ENCODE measurements at regions not wholly inside any gene's neighbourhood (a gene's known extent, or its start where the extent isn't known, plus 50 kb on each side); places are given as distances from the start of the nearest gene placed in this dataset.

- peaks cover 3% of the 10 kb centered on the region for H3K27me3 Mint-ChIP-seq (ENCODE audit: unreplicated experiment)
- DNase-seq, result no peak
- H3K4me3 Mint-ChIP-seq (ENCODE audit: unreplicated experiment), result no peak overlapping the region
- H3K36me3 Mint-ChIP-seq (ENCODE audit: unreplicated experiment), result no peaks in the 10 kb centered on the region
- no peaks in the 10 kb centered on the region for H3K4me1 Mint-ChIP-seq (ENCODE audit: low read depth, unreplicated experiment)
- no peak overlapping the region for H3K27ac Mint-ChIP-seq (ENCODE audit: unreplicated experiment)
- no peak for TF ChIP-seq CTCF (IDR thresholded peaks at IDR 0.05; ENCODE audit: partially characterized antibody, unreplicated experiment)
- H3K9me3 Mint-ChIP-seq (ENCODE audit: unreplicated experiment), result no peaks in the 10 kb centered on the region
These were observed 814.0 kb downstream of the KCNT2 start for GRCh38 chr1:195794225-195794624.

DNA sequence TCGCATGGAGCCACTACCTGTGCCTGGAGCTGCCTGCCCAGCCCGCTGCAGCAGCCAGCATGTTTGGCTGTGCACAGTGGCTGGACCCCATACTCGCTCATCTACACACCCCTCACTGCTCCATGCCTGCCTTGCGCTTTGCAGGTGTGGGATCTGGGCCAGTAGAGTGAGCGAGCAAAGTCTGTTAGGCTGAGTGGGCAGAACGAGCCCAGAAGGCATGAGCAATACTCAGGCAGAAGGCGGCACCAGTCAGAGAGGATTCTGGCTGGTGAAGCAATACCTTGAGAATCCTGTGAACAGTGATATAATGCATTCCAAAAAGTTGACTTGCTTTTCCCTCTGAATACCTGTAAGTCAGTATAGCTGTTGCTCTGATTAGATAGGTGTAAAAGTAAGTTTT, 816.4 kb downstream of the KCNT2 start:
- Mint-ChIP-seq H3K27ac (ENCODE audit: unreplicated experiment) (no peak overlapping the region), H3K4me3 (ENCODE audit: unreplicated experiment) (no peak overlapping the region), H3K9me3 (ENCODE audit: unreplicated experiment) (no peaks in the 10 kb centered on the region), H3K4me1 (ENCODE audit: low read depth, unreplicated experiment) (no peaks in the 10 kb centered on the region), H3K27me3 (ENCODE audit: unreplicated experiment) (peaks cover 3% of the 10 kb centered on the region), H3K36me3 (ENCODE audit: unreplicated experiment) (no peaks in the 10 kb centered on the region)
- no peak for TF ChIP-seq CTCF (IDR thresholded peaks at IDR 0.05; ENCODE audit: partially characterized antibody, unreplicated experiment)
- DNase-seq, result no peak

DNA sequence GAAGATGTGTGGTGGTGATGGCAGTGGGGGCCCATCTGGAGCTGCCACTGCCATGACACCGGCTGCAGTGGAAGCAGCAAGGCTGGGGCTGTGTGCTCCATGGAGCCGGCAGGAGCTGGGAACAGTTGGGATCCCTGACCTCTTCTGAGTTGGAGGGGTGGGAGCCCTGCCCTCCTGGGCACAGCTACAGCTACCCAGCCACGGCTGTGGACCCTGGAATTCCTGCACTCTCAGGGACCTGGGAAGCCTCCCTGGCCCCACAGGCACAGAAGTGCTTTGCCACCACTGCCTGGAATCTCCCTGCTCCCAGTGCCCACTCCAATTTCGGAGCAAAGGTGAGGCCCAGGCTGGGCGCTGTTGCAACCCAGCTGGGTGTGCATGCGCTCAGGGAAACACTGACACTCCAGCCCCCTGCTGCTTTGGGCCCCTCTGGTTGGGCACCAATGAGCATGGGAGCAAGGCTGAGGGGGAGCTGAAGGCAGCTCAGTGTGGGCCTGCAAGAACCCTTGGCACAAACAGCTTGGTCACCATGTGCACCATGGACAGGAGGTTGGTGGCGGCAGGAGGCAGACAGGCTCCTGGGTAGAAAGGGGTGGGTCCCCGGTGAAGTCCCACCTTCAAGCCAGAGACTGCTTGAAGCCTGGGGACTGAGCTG, 817.6 kb downstream of the KCNT2 start:
- no peak for TF ChIP-seq CTCF (IDR thresholded peaks at IDR 0.05; ENCODE audit: partially characterized antibody, unreplicated experiment)
- H3K27ac Mint-ChIP-seq (ENCODE audit: unreplicated experiment), result no peak overlapping the region
- H3K36me3 Mint-ChIP-seq (ENCODE audit: unreplicated experiment), result no peaks in the 10 kb centered on the region
- no peak for DNase-seq
- H3K9me3 Mint-ChIP-seq (ENCODE audit: unreplicated experiment), result no peaks in the 10 kb centered on the region
- peaks cover 3% of the 10 kb centered on the region for H3K27me3 Mint-ChIP-seq (ENCODE audit: unreplicated experiment)
- no peak overlapping the region for H3K4me3 Mint-ChIP-seq (ENCODE audit: unreplicated experiment)
- H3K4me1 Mint-ChIP-seq (ENCODE audit: low read depth, unreplicated experiment), result no peaks in the 10 kb centered on the region

DNA sequence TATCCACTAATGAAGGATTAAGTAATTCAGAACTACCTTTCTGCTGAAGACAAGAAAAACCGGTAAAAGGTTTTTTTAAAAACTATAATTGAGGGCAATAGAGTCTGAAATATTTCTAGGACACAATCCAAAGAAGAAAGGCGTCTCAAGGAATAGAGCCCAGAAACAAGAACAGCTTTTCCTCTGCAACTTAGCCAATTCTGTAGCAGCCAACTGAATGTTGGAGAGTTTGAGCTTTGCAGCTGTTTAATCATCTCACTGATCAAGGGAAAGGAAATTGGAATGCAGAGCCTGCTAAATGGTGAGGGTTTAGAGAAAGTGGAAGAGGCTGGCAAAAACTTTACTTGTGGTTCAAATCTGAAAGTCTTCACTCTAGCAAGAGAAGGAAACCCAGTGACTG, 818.9 kb downstream of the KCNT2 start:
- no peak for DNase-seq
- Mint-ChIP-seq H3K4me1 (ENCODE audit: low read depth, unreplicated experiment) (no peaks in the 10 kb centered on the region), H3K27me3 (ENCODE audit: unreplicated experiment) (peaks cover 3% of the 10 kb centered on the region)

More for the DNA sequence above, 818.9 kb downstream of the KCNT2 start:
- no peaks in the 10 kb centered on the region for H3K36me3 Mint-ChIP-seq (ENCODE audit: unreplicated experiment)
- no peaks in the 10 kb centered on the region for H3K9me3 Mint-ChIP-seq (ENCODE audit: unreplicated experiment)
- no peak overlapping the region for H3K27ac Mint-ChIP-seq (ENCODE audit: unreplicated experiment)
- no peak overlapping the region for H3K4me3 Mint-ChIP-seq (ENCODE audit: unreplicated experiment)
- no peak for TF ChIP-seq CTCF (IDR thresholded peaks at IDR 0.05; ENCODE audit: partially characterized antibody, unreplicated experiment)
